H9 (cell line): ENCODE measurements at regions not wholly inside any gene's neighbourhood (a gene's known extent, or its start where the extent isn't known, plus 50 kb on each side); places are given as distances from the start of the nearest gene placed in this dataset.

Source experiments
- DNase-seq: peaks from one replicate; pipeline ENCODE4 v3.0.0-alpha.2; 2017
- H2AFZ ChIP-seq: one replicate; pipeline ENCODE4 v1.6.1; 2013; ENCODE audit warnings: mild to moderate bottlenecking, low read length, control low read depth, moderate library complexity
- H2AK5ac ChIP-seq: 2 replicates; pipeline ENCODE4 v1.6.1; 2013; ENCODE audit warnings: low read length, control low read depth, mixed read lengths; ENCODE audit not compliant: insufficient read length
- H2BK120ac ChIP-seq: one replicate; pipeline ENCODE4 v1.6.1; 2013; ENCODE audit warnings: low read depth, mild to moderate bottlenecking, low read length, control low read depth, inconsistent platforms; ENCODE audit not compliant: poor library complexity, severe bottlenecking
- H2BK12ac ChIP-seq: 2 replicates; pipeline ENCODE4 v1.6.1; 2013; ENCODE audit warnings: low read length, control low read depth, mixed read lengths, low read depth; ENCODE audit not compliant: insufficient read length
- H2BK15ac ChIP-seq: 2 replicates; pipeline ENCODE4 v1.6.1; 2013; ENCODE audit warnings: low read depth, low read length, control low read depth
- H2BK20ac ChIP-seq: one replicate; pipeline ENCODE4 v1.6.1; 2013; ENCODE audit warnings: low read depth, mild to moderate bottlenecking, low read length, control low read depth, inconsistent platforms; ENCODE audit not compliant: poor library complexity, severe bottlenecking
- H2BK5ac ChIP-seq: 2 replicates; pipeline ENCODE4 v1.6.1; 2013; ENCODE audit warnings: low read length, control low read depth, mixed read lengths; ENCODE audit not compliant: insufficient read length
- H3K14ac ChIP-seq: 2 replicates; pipeline ENCODE4 v1.6.1; 2013; ENCODE audit warnings: low read length, control low read depth; ENCODE audit not compliant: insufficient read depth
- H3K18ac ChIP-seq: 2 replicates; pipeline ENCODE4 v1.6.1; 2013; ENCODE audit warnings: low read depth, mild to moderate bottlenecking, mixed read lengths, low read length, control low read depth; ENCODE audit not compliant: insufficient read length
- H3K23ac ChIP-seq: 2 replicates; pipeline ENCODE4 v1.6.1; 2013; ENCODE audit warnings: low read length, control low read depth, mixed read lengths, low read depth; ENCODE audit not compliant: insufficient read length
- H3K23me2 ChIP-seq: 2 replicates; pipeline ENCODE4 v1.6.1; 2013; ENCODE audit warnings: low read depth, mild to moderate bottlenecking, mixed read lengths, low read length, control low read depth; ENCODE audit not compliant: insufficient read length, poor library complexity, severe bottlenecking
- H3K27ac ChIP-seq: 2 replicates; pipeline ENCODE4 v1.5.1; 2013; ENCODE audit warnings: low read length, control low read depth, mixed read lengths, low read depth; ENCODE audit not compliant: insufficient read length
- H3K27me3 ChIP-seq: 2 replicates; pipeline ENCODE4 v1.6.1; 2013; ENCODE audit warnings: low read length, control low read depth, inconsistent platforms; ENCODE audit not compliant: insufficient read depth
- H3K4ac ChIP-seq: 2 replicates; pipeline ENCODE4 v1.6.1; 2013; ENCODE audit warnings: low read depth, mild to moderate bottlenecking, control low read depth, inconsistent platforms, low read length, moderate library complexity
- H3K4me1 ChIP-seq: 2 replicates; pipeline ENCODE4 v1.6.1; 2013; ENCODE audit warnings: low read length, control low read depth, inconsistent platforms; ENCODE audit not compliant: insufficient read depth
- H3K4me2 ChIP-seq: 2 replicates; pipeline ENCODE4 v1.6.1; 2013; ENCODE audit warnings: low read length, control low read depth, mixed read lengths; ENCODE audit not compliant: insufficient read length, insufficient read depth
- H3K56ac ChIP-seq: 2 replicates; pipeline ENCODE4 v1.6.1; 2013; ENCODE audit warnings: low read depth, mild to moderate bottlenecking, mixed read lengths, low read length, control low read depth; ENCODE audit not compliant: insufficient read length
- H3K79me1 ChIP-seq: 2 replicates; pipeline ENCODE4 v1.6.1; 2013; ENCODE audit warnings: low read depth, mild to moderate bottlenecking, moderate library complexity, low read length, control low read depth, inconsistent platforms; ENCODE audit not compliant: insufficient read depth, poor library complexity, severe bottlenecking
- H3K79me2 ChIP-seq: 2 replicates; pipeline ENCODE4 v1.6.1; 2013; ENCODE audit warnings: low read length, control low read depth, inconsistent platforms; ENCODE audit not compliant: insufficient read depth
- H3K9ac ChIP-seq: 2 replicates; pipeline ENCODE4 v1.6.1; 2013; ENCODE audit warnings: low read length, control low read depth, mixed read lengths; ENCODE audit not compliant: insufficient read length; ENCODE audit errors: extremely low read depth
- H3K9me3 ChIP-seq: one replicate; pipeline ENCODE4 v1.6.1; 2013; ENCODE audit warnings: low read depth, low read length, inconsistent platforms; ENCODE audit not compliant: control insufficient read depth
- H3T11ph ChIP-seq: one replicate; pipeline ENCODE4 v1.6.1; 2013; ENCODE audit warnings: mild to moderate bottlenecking, low read length, control low read depth, inconsistent platforms
- H4K20me1 ChIP-seq: one replicate; pipeline ENCODE4 v1.6.1; 2013; ENCODE audit not compliant: control insufficient read depth, insufficient read length, insufficient read depth
- H4K5ac ChIP-seq: 2 replicates; pipeline ENCODE4 v1.6.1; 2013; ENCODE audit warnings: low read depth, mild to moderate bottlenecking, mixed read lengths, low read length, control low read depth; ENCODE audit not compliant: insufficient read length
- H4K8ac ChIP-seq: replicated peaks from 2 replicates; pipeline ENCODE4 v1.6.1; 2013; ENCODE audit warnings: low read length, control low read depth, mixed read lengths, low read depth; ENCODE audit not compliant: insufficient read length
- H4K91ac ChIP-seq: 2 replicates; pipeline ENCODE4 v1.6.1; 2013; ENCODE audit warnings: low read depth, mild to moderate bottlenecking, moderate library complexity, mixed read lengths, low read length, control low read depth; ENCODE audit not compliant: insufficient read length
- H3K27ac Mint-ChIP-seq, 3 experiments: 2 replicates in 2 of 3; 3 replicates in 1 of 3; pipeline ENCODE4 v1.8.0; 2020 to 2021; ENCODE audit warnings: mixed read lengths in 3 of 3, mild to moderate bottlenecking in 1 of 3, moderate library complexity in 1 of 3
- H3K27me3 Mint-ChIP-seq: 2 replicates; pipeline ENCODE4 v1.8.0; 2021; ENCODE audit warnings: low read depth, mild to moderate bottlenecking, moderate library complexity, mixed read lengths
- H3K36me3 Mint-ChIP-seq, 3 experiments: 2 replicates in 2 of 3; 3 replicates in 1 of 3; pipeline ENCODE4 v1.8.0; 2020 to 2021; ENCODE audit warnings: low read depth in 3 of 3, mixed read lengths in 3 of 3; ENCODE audit not compliant: insufficient read depth in 1 of 3
- H3K4me1 Mint-ChIP-seq, 2 experiments: 2 replicates each; pipeline ENCODE4 v1.8.0; 2020; ENCODE audit warnings: mixed read lengths in 2 of 2
- H3K4me3 Mint-ChIP-seq, 2 experiments: 2 replicates in 1 of 2; 3 replicates in 1 of 2; pipeline ENCODE4 v1.8.0; 2020 to 2021; ENCODE audit warnings: mild to moderate bottlenecking in 2 of 2, mixed read lengths in 2 of 2, moderate library complexity in 1 of 2
- H3K9me3 Mint-ChIP-seq, 2 experiments: 2 replicates in 1 of 2; 3 replicates in 1 of 2; pipeline ENCODE4 v1.8.0; 2020; ENCODE audit warnings: mild to moderate bottlenecking in 2 of 2, mixed read lengths in 2 of 2, moderate library complexity in 1 of 2
- TF ChIP-seq, protein P1 (sequence below): fragments of 200-600 bp; sonication (generic); conservative IDR thresholded peaks from 3 replicates; pipeline ENCODE4 v1.8.0; 2021; ENCODE audit warnings: antibody characterized with exemption, mild to moderate bottlenecking

DNA sequence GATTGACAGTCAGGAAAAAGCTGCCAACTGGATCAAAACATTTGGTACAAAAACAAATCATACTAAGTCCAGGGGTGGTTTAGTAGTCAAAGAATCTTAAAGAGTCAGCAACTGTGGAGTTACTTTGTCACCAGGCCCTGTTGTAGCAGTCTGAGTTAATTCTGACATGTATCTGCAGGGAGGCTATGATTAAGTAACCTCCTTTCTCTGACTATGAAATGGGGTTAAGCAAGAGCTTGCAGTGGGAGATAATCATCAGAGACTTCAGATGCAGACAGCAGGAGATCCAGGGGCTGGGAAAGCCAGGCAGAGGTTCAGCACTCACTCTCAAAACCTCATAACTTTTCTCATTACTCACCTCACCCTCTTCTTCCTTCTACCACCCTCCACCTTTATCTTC is 99.2 kb upstream of the BTG3 start:
- Mint-ChIP-seq H3K9me3 (peaks cover 45 to 47% of the 10 kb centered on the region in 2 experiments), H3K4me1 (no peaks in the 10 kb centered on the region), H3K27ac (no peak overlapping the region), H3K27me3 (peaks cover 3% of the 10 kb centered on the region), H3K36me3 (peaks cover 13 to 42% (median 38%) of the 10 kb centered on the region in 3 experiments), H3K4me3 (no peak overlapping the region)
- H3K9me3 ChIP-seq = peaks cover 8% of the 10 kb centered on the region
- H3K18ac ChIP-seq = no peak overlapping the region
- no peaks in the 10 kb centered on the region for H3K23me2 ChIP-seq
- no peak for DNase-seq
- H3K27ac ChIP-seq = no peak overlapping the region
- H3K9ac ChIP-seq = no peak overlapping the region
- no peak overlapping the region for H4K91ac ChIP-seq
- H2AFZ ChIP-seq = no peak overlapping the region
- no peak overlapping the region for H3K4ac ChIP-seq
- no peak overlapping the region for H3K4me2 ChIP-seq
- H2BK15ac ChIP-seq = no peak overlapping the region
- no peak overlapping the region for H3T11ph ChIP-seq
- no peak overlapping the region for H2BK120ac ChIP-seq
- no peak overlapping the region for H2BK20ac ChIP-seq
- H4K5ac ChIP-seq = no peak overlapping the region
- no peak overlapping the region for H3K56ac ChIP-seq
- H2AK5ac ChIP-seq = no peak overlapping the region
- no peaks in the 10 kb centered on the region for H3K79me2 ChIP-seq
- H4K20me1 ChIP-seq = no peaks in the 10 kb centered on the region
- no peaks in the 10 kb centered on the region for H3K79me1 ChIP-seq
- H4K8ac ChIP-seq = no peak overlapping the region
- H3K27me3 ChIP-seq = no peaks in the 10 kb centered on the region
- no peak overlapping the region for H3K14ac ChIP-seq
- H2BK5ac ChIP-seq = no peak overlapping the region
- no peaks in the 10 kb centered on the region for H3K4me1 ChIP-seq
- no peak overlapping the region for H2BK12ac ChIP-seq
- H3K23ac ChIP-seq = no peak overlapping the region
- TF ChIP-seq, protein P1, sequence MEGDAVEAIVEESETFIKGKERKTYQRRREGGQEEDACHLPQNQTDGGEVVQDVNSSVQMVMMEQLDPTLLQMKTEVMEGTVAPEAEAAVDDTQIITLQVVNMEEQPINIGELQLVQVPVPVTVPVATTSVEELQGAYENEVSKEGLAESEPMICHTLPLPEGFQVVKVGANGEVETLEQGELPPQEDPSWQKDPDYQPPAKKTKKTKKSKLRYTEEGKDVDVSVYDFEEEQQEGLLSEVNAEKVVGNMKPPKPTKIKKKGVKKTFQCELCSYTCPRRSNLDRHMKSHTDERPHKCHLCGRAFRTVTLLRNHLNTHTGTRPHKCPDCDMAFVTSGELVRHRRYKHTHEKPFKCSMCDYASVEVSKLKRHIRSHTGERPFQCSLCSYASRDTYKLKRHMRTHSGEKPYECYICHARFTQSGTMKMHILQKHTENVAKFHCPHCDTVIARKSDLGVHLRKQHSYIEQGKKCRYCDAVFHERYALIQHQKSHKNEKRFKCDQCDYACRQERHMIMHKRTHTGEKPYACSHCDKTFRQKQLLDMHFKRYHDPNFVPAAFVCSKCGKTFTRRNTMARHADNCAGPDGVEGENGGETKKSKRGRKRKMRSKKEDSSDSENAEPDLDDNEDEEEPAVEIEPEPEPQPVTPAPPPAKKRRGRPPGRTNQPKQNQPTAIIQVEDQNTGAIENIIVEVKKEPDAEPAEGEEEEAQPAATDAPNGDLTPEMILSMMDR = no peak
